Astrocyte of the cerebellum (primary cell): ENCODE measurements at regions not wholly inside any gene's neighbourhood (a gene's known extent, or its start where the extent isn't known, plus 50 kb on each side); places are given as distances from the start of the nearest gene placed in this dataset.

Source experiments
- DNase-seq: peaks from one replicate; pipeline ENCODE4 v3.0.0-alpha.2; 2011; ENCODE audit warnings: low read depth
- H3K4me3 ChIP-seq: 2 replicates; pipeline ENCODE4 v1.5.1; 2011; ENCODE audit warnings: mild to moderate bottlenecking, low read depth, low read length, moderate library complexity
- in situ Hi-C: cut with HindIII; loops from 2 replicates; pipeline ENCODE4 v1.10.0; 2017; ENCODE audit warnings: low sequenced_read_pairs
- TF ChIP-seq, protein P1 (sequence below): IDR thresholded peaks from 2 replicates; pipeline ENCODE4 v1.5.1; 2012; ENCODE audit warnings: low read length, low read depth, moderate library complexity, mild to moderate bottlenecking; ENCODE audit errors: missing control alignments

DNA sequence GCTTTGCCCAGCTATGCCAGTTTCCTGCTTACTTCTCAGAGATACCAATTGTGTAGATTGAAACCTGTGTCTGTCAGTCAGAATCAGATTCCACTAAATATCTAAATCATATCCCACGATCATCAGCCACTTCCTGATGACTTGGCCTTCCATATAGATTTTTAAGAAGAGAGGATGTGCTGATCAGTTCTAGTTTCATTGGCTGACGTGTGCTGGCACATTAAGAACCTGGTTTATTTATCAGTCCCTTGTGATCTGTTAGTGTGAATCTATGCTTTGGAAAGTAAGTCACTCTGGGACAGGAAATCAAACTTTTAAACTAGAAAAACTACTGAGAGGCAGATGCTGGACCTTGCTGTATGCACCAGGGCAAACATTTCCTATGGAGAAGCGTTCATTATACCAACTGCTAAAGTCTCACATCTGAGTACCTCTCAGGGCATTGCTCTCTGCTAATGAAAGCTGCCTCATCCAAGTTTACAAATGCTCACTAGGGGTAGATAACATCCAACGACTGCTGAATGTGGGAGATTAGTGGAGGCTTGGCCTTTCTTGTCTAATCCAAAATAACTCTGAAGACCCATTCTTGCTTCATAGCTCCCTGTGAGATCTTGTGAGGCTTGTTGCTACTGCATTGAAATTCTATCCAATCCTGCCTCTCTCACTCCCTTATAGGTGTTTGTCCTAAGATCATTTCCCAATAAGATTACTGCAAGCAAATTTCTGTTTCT is 109.1 kb downstream of the ARL4A start:
- no peak for DNase-seq
- in situ Hi-C loops: no loop called here
- no peak overlapping the region for H3K4me3 ChIP-seq
- TF ChIP-seq, protein P1, sequence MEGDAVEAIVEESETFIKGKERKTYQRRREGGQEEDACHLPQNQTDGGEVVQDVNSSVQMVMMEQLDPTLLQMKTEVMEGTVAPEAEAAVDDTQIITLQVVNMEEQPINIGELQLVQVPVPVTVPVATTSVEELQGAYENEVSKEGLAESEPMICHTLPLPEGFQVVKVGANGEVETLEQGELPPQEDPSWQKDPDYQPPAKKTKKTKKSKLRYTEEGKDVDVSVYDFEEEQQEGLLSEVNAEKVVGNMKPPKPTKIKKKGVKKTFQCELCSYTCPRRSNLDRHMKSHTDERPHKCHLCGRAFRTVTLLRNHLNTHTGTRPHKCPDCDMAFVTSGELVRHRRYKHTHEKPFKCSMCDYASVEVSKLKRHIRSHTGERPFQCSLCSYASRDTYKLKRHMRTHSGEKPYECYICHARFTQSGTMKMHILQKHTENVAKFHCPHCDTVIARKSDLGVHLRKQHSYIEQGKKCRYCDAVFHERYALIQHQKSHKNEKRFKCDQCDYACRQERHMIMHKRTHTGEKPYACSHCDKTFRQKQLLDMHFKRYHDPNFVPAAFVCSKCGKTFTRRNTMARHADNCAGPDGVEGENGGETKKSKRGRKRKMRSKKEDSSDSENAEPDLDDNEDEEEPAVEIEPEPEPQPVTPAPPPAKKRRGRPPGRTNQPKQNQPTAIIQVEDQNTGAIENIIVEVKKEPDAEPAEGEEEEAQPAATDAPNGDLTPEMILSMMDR: no peak

DNA sequence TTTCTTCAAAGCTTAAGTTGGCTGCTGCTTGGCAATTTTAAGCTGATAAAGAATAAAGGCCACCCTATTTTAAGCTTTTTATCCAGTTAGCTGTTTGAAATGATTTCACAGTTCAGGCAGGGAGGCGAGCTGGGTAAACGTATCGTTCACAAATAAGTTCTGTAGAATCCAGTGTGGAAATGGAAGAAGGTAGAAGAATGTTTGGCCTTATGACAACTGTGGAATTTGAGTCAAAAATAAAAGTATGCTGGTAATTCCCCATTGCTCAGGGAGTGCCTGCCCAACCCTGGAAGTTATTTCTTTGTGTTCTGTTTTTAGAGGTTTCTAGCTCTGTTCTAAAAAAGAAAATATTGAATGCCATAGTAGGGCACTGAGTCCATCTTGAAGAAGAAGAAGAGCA is 113.1 kb downstream of the ARL4A start:
- in situ Hi-C loops: no loop called here
- TF ChIP-seq, protein P1: no peak
- no peak for DNase-seq
- H3K4me3 ChIP-seq: no peak overlapping the region

DNA sequence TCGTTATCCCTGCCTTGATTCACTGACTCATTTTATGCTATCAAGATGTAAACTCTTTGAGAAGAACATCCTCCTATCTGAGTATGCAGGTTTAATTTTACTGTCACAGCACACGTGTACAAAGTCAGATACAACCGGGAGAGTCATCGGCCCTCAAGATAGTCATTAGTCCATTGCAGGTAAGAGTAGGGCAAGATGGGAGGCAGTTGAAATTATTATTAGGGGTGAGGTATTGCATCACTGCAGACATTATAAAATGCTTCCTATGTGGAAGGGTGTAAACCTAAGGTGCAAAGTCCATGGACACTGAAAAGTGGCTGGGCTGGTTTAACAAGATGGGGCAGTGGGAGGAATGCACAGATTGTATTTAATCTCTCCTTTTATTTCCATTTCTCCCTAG is 113.7 kb downstream of the ARL4A start:
- no peak overlapping the region for H3K4me3 ChIP-seq
- no peak for DNase-seq
- TF ChIP-seq, protein P1: no peak
- in situ Hi-C loops: no loop called here

DNA sequence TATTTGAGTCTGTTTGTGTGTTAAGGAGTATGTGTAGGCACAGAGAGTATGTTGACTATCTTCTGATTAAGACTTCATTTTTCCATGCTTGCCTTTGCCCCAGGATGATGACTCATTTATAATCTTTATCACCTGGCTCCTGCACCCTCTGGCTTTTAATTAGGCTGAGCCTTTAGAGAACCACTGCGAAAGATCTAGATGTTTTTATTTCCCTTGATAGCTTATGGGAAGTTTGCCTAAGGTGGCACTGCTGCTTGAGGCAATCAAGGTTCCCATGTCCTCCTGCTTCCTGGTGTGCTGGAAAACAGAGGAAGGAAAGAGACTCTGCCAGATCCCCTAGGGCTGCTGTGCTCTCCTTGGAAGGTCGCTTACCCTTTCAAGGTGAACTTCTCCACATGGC is 114.6 kb downstream of the ARL4A start:
- no peak for DNase-seq
- TF ChIP-seq, protein P1: no peak
- H3K4me3 ChIP-seq: no peak overlapping the region
- in situ Hi-C loops: no loop called here

DNA sequence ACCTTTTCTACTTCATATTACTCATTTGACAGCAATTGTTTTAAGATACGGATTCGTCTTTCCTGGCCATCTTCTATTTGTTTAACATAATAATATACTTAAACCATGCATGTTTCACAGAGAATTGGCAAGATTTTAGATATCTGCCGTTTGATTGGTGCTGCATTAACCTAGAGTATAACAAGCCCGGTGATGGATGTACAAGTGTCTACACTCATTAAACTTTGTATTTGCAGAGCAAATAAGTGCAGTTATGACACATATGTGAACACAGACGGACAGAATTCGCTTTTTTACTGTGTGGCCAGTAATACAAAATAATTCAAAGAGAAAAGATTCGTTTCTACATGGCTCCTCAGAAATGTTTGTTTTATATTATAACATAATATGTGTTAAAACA is 116.1 kb downstream of the ARL4A start:
- TF ChIP-seq, protein P1: no peak
- no peak for DNase-seq
- no peak overlapping the region for H3K4me3 ChIP-seq
- in situ Hi-C loops: no loop called here

DNA sequence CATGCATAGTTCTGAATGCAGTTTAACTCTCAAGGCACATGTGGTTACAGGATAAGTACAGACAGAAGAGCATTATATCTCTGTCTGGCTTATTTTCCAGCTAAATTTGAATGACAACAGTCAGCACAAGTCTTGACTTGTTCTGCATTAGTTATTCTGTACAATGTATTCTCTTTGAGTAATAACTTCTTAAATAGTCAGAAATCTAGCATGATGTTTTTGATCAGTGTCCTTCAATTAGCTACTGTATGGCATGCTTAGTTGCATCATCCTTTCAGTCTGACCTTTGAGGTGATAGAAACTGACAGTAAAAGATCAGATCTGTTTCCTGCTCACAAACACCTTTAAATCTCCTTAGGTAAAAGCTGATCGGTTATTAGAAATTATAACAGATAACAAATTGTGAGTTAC is 118.1 kb downstream of the ARL4A start:
- TF ChIP-seq, protein P1: no peak
- in situ Hi-C loops: no loop called here
- H3K4me3 ChIP-seq: no peak overlapping the region
- DNase-seq: no peak

DNA sequence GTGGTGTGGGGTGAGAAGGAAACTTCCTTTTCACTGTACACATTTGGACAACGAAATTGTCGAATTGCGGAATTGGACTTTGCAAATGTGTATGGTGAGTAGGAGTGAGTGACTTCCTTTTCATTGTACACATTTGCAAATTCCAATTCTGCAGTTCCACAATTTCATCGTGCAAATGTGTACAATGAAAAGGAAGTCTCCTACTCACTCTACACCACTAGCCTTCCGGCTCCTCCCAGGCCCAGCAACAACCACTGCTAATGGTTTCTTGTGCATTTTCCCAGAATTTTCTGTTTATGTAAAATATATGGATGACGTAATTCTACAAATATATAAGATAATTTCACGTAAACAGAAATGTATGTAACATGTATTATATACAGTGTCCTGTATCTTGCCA is 118.5 kb downstream of the ARL4A start:
- no peak for DNase-seq
- in situ Hi-C loops: no loop called here
- H3K4me3 ChIP-seq: no peak overlapping the region
- TF ChIP-seq, protein P1: no peak
